Ovary (tissue), 7 donors: ENCODE measurements at regions not wholly inside any gene's neighbourhood (a gene's known extent, or its start where the extent isn't known, plus 50 kb on each side); places are given as distances from the start of the nearest gene placed in this dataset.
"Not testable (repeated sequence)": the region's sequence is repeated elsewhere in the genome, so short reads cannot be mapped to it uniquely, and the experiment has no call there.

ENCODE experiments used
- DNase-seq, 5 donors: peaks; one replicate each; pipeline ENCODE4 v3.0.0-alpha.2; 2019 to 2020
- H3K27ac ChIP-seq, 2 donors: fragments of 200-600 bp; one replicate each; pipeline versions ENCODE4 v1.5.1 to v1.8.0; 2019 to 2022
- H3K27me3 ChIP-seq: fragments of 200-600 bp; one replicate; pipeline ENCODE4 v1.8.0; 2022
- H3K36me3 ChIP-seq: fragments of 200-600 bp; sonication (generic); one replicate; pipeline ENCODE4 v1.5.1; 2019
- H3K4me1 ChIP-seq: one replicate; pipeline ENCODE4 v1.8.1; 2013; ENCODE audit warnings: mild to moderate bottlenecking, moderate library complexity; ENCODE audit not compliant: insufficient read depth
- H3K4me3 ChIP-seq: fragments of 200-600 bp; sonication (generic); one replicate; pipeline ENCODE4 v1.5.1; 2017
- H3K9me3 ChIP-seq, 2 donors: fragments of 200-600 bp in 1 of 2; sonication (generic) in 1 of 2; one replicate each; pipeline versions ENCODE4 v1.5.1 to v1.8.1; 2013 to 2019; ENCODE audit warnings: mild to moderate bottlenecking in 1 of 2, moderate library complexity in 1 of 2
- EP300 ChIP-seq: sonication (generic); formaldehyde crosslinking; IDR thresholded peaks from one replicate; pipeline ENCODE4 v1.6.1; 2017; ENCODE audit warnings: antibody characterized with exemption
- POLR2A ChIP-seq: fragments of 450-650 bp; IDR thresholded peaks from one replicate; pipeline ENCODE4 v1.6.1; 2017; ENCODE audit warnings: antibody characterized with exemption, mild to moderate bottlenecking, moderate library complexity
- WGBS, 3 donors: extraction: QIAGEN DNeasy Blood & Tissue Kit in 1 of 3; methylation state at CpG; one replicate each; pipeline versions ENCODE4 v1.1.5 to v1.1.7; 2013 to 2017; 5-methylcytosine and 5-hydroxymethylcytosine counted together
- intact Hi-C, 4 donors: fragments of 100-400 bp; cut with DNase I; formaldehyde crosslinking; loops; one replicate each; pipeline versions ENCODE4 v1.11.0 to v1.15.1; 2022 to 2023
- TF ChIP-seq, protein P1 (sequence below), 3 donors: fragments of 450-650 bp in 2 of 3; fragments of 200-600 bp in 1 of 3; IDR thresholded peaks; one replicate each; pipeline versions ENCODE4 v1.5.1 to v1.8.0; 2016 to 2022; ENCODE audit warnings: antibody characterized with exemption in 3 of 3, mild to moderate bottlenecking in 1 of 3
- donor health status: DM: no; HTN: no; CAD: no; lungs with moderate emphysema.
- donor health status: DM: no; HTN: no; CAD: no.
- donor health status: Bipolar disorder and iron deficiency.
- donor health status: DM: no; HTN: no; CAD: no.
- donor health status: DM: yes; HTN: yes; CAD: no.

DNA sequence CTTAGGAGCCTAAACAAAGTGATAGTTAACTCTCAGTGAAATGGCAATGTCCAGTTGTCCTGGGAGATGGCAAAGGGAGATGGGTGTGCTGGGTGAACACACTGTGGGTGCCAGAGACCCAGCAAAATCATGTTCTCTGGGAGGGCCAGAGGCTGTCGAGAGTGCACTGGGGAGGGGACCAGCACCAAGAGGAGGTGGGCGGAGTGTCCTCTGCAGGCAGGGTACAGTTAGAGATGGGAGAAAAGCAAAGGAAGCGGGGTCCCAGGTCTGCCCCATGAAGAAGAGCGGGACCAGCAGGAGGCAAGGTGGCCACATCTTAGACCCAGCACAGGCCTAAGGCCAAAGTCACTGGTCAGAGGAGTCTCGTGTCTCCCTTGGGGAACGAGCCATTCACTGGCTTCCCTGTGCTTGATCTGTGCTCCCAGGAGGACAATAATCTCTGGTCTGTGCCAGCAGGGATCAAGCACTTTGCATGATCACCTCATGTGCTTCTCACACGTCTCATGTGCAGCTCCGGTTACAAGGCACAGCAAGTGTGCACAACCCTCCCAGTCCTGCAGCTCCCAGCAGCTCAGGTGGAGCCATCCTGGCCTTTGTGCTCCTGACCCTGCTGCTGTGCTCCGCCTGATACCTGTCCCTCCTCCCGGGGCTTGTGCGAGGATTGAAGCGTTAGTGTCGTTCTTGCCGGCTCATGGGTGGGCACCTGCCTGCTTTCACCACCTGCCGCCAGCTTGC lies 100.9 kb downstream of the FAM53A start:
- Histone ChIP-seq H3K4me1 (peaks cover 2% of the 10 kb centered on the region), H3K27ac (no peak overlapping the region), H3K36me3 (no peaks in the 10 kb centered on the region), H3K4me3 (no peak overlapping the region), H3K27me3 (no peaks in the 10 kb centered on the region), H3K9me3 (no peaks in the 10 kb centered on the region)
- no peak for DNase-seq
- intact Hi-C loops: no loop called here
- 82 to 86% (median 83%) methylated on average over 15 of the region's 15 CpGs for WGBS, 3 donors
- TF ChIP-seq EP300: no peak
- TF ChIP-seq, protein P1, sequence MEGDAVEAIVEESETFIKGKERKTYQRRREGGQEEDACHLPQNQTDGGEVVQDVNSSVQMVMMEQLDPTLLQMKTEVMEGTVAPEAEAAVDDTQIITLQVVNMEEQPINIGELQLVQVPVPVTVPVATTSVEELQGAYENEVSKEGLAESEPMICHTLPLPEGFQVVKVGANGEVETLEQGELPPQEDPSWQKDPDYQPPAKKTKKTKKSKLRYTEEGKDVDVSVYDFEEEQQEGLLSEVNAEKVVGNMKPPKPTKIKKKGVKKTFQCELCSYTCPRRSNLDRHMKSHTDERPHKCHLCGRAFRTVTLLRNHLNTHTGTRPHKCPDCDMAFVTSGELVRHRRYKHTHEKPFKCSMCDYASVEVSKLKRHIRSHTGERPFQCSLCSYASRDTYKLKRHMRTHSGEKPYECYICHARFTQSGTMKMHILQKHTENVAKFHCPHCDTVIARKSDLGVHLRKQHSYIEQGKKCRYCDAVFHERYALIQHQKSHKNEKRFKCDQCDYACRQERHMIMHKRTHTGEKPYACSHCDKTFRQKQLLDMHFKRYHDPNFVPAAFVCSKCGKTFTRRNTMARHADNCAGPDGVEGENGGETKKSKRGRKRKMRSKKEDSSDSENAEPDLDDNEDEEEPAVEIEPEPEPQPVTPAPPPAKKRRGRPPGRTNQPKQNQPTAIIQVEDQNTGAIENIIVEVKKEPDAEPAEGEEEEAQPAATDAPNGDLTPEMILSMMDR (IDR thresholded peaks at IDR 0.05): no peak
- TF ChIP-seq POLR2A: no peak

DNA sequence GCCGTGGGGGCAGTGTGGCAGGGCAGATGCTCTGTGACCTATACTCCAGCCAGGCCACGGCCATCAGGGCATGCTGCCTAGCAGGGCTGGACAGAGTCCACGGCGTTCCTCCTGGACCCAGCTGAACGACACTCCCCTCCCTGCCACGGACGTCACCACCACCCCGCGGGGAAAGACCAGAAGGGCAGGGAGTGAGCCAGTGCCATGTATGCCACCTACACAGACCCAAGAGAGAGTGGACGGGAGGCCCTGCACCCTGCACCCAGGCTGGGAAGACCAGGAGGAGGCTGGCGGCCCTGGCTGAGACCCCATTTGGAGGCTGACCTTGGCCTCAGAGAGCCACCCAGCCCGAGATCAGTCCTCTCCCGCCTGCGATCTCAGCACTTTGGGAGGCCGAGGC lies 101.9 kb downstream of the FAM53A start:
- peaks cover 2% of the 10 kb centered on the region for H3K4me1 ChIP-seq
- H3K27ac ChIP-seq: no peak overlapping the region
- WGBS, 3 donors: 45 to 66% (median 58%) methylated on average over 13 to 15 of the region's 15 CpGs
- TF ChIP-seq, protein P1 (IDR thresholded peaks at IDR 0.05): no peak
- TF ChIP-seq POLR2A (no peak), EP300 (no peak)
- H3K27me3 ChIP-seq: no peaks in the 10 kb centered on the region
- no peaks in the 10 kb centered on the region for H3K36me3 ChIP-seq
- DNase-seq: peak in 4 of 5 donors; percentile 34 to 66 (median 56)
- H3K9me3 ChIP-seq: no peaks in the 10 kb centered on the region
- intact Hi-C loops: no loop called here
- H3K4me3 ChIP-seq: no peak overlapping the region

DNA sequence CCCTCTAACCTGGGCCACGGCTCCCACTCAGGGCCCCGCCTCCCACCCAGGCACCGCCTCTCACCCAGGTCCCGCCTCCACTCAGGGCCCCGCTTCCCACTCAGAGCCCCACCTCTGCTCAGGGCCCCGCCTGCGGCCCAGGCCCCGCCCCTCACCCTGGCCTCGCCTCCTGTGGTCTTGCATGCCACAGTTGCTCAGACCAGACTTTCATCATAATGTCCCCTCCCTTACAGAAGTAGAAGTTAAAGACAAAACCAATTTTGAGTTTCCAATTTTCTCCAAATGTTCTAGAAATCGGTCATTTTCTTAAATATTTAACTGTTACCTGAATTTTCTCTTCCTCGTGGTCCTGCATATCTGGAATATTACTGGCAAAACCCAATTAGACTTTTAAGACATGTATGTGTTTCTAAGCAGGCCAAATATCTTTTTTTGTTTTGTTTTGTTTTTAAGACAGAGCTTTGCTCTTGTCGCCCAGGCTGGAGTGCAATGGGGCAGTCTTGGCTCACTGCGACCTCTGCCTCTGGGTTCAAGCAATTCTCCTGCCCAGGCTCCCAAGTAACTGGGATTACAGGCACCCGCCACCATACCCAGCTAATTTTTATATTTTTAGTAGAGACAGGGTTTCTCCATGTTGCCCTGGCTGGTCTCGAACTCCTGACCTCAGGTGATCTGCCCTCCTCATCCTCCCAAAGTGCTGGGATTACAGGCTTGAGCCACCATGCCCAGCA lies 102.8 kb downstream of the FAM53A start:
- H3K27ac ChIP-seq, intact Hi-C loops, H3K27me3 ChIP-seq, H3K9me3 ChIP-seq, H3K4me3 ChIP-seq, H3K36me3 ChIP-seq, H3K4me1 ChIP-seq: not testable (repeated sequence)
- 17 to 25% (median 23%) methylated on average over 11 to 15 of the region's 15 CpGs for WGBS, 3 donors
- peak; percentile 90 to 97 (median 93) for DNase-seq

DNA sequence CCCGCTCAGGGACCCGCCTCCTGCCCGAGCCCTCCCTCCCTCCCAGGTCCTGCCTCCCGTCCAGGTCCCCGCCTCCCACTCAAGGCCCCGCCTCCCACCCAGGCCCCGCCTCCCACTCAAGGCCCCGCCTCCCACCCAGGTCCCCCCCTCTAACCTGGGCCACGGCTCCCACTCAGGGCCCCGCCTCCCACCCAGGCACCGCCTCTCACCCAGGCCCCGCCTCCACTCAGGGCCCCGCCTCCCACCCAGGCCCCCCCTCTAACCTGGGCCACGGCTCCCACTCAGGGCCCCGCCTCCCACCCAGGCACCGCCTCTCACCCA lies 103.5 kb downstream of the FAM53A start:
- WGBS, 3 donors: 4 to 7% methylated on average over 5 to 12 of the region's 16 CpGs; no CpG with 5 or more reads in 1 of the 3 donors
- intact Hi-C loops: not testable (repeated sequence)

DNA sequence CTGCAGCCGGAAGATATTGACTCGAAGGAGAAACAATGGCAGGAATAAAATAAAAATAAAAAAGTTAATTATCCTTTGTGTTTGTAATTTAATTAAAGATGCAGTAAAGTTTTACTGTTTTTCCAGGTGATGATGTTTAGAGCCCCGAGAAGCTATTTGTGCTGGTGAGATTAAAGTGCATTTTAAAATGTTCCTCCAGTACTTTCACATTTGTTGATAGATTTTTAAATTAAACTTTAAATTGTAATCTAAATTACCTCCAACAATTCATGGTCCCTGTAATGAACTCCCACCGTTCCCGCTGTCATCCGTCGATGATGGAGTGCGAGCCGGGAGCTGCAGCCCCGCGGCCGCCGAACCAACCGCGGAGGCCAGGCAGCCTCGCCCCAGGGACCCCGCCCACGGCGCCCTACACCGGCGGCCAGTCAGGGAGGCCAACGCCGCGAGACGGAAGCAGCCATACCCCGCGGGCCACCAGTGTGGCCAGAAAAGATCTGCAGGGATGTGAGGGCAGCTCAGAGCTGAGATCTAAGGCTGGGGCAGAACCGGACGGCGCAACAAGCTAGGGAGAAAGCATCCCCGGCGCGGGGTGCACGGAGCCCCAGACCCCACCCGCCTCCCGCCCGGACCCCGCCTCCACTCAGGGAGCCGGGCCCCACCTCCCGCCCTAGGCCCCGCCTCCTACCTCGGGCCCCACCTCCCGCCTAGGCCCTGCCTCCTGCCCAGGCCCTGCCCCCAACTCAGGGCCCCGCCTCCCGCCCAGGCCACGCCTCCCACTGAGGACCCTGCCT lies 104.0 kb downstream of the FAM53A start:
- no peaks in the 10 kb centered on the region for H3K27me3 ChIP-seq
- peak overlapping the region; percentile 49 for H3K4me3 ChIP-seq
- intact Hi-C loops: no loop called here
- no peaks in the 10 kb centered on the region for H3K36me3 ChIP-seq
- DNase-seq: peak; percentile 96 to 98 (median 97)
- H3K4me1 ChIP-seq: peaks cover 2% of the 10 kb centered on the region
- peak; percentile 41 for TF ChIP-seq POLR2A
- TF ChIP-seq EP300: no peak
- H3K9me3 ChIP-seq: no peaks in the 10 kb centered on the region
- 0 to 1% (median 0%) methylated on average over 36 to 46 of the region's 46 CpGs for WGBS, 3 donors
- peak overlapping the region in 1 of 2 donors; percentile 61 for H3K27ac ChIP-seq

More for the DNA sequence above, 103.5 kb downstream of the FAM53A start:
- not testable (repeated sequence) for H3K27ac ChIP-seq, H3K4me3 ChIP-seq, DNase-seq, H3K9me3 ChIP-seq, H3K27me3 ChIP-seq, H3K36me3 ChIP-seq, H3K4me1 ChIP-seq
